RWPE2 (cell line): ENCODE measurements at regions not wholly inside any gene's neighbourhood (a gene's known extent, or its start where the extent isn't known, plus 50 kb on each side); places are given as distances from the start of the nearest gene placed in this dataset.

Experiments
- ATAC-seq: fragments of 200-7000 bp; cut with Tn5 transposase; 3 replicates; pipeline ENCODE4 v1.9.1; 2021; ENCODE audit warnings: low read depth
- DNase-seq: peaks from one replicate; pipeline ENCODE4 v3.0.0-alpha.2; 2020; ENCODE audit warnings: low spot score
- H3K27ac ChIP-seq: fragments of 450-650 bp; 2 replicates; pipeline ENCODE4 v1.5.1; 2017; ENCODE audit warnings: mild to moderate bottlenecking; ENCODE audit not compliant: poor library complexity, severe bottlenecking
- H3K27me3 ChIP-seq: fragments of 250-450 bp; sonication (Bioruptor Pico); 2 replicates; pipeline ENCODE4 v1.5.1; 2021; ENCODE audit warnings: mild to moderate bottlenecking, moderate library complexity; ENCODE audit not compliant: insufficient read depth, poor library complexity, severe bottlenecking
- H3K36me3 ChIP-seq: fragments of 250-450 bp; sonication (Bioruptor Pico); 2 replicates; pipeline ENCODE4 v1.5.1; 2020; ENCODE audit warnings: low read depth, mild to moderate bottlenecking, moderate library complexity
- H3K4me1 ChIP-seq: fragments of 250-450 bp; sonication (Bioruptor Pico); 2 replicates; pipeline ENCODE4 v1.5.1; 2021; ENCODE audit warnings: mild to moderate bottlenecking, moderate library complexity; ENCODE audit not compliant: insufficient read depth, poor library complexity, severe bottlenecking
- H3K4me3 ChIP-seq: fragments of 250-450 bp; sonication (Bioruptor Pico); 2 replicates; pipeline ENCODE4 v1.5.1; 2021; ENCODE audit warnings: mild to moderate bottlenecking, moderate library complexity; ENCODE audit not compliant: severe bottlenecking
- H3K9me3 ChIP-seq: fragments of 250-450 bp; sonication (Bioruptor Pico); 2 replicates; pipeline ENCODE4 v1.5.1; 2021; ENCODE audit warnings: mild to moderate bottlenecking, moderate library complexity; ENCODE audit not compliant: severe bottlenecking
- TF ChIP-seq, protein P1 (sequence below): fragments of 450-650 bp; IDR thresholded peaks from one replicate; pipeline ENCODE4 v1.5.1; 2017; ENCODE audit warnings: mild to moderate bottlenecking, moderate library complexity; ENCODE audit not compliant: poor library complexity, severe bottlenecking

DNA sequence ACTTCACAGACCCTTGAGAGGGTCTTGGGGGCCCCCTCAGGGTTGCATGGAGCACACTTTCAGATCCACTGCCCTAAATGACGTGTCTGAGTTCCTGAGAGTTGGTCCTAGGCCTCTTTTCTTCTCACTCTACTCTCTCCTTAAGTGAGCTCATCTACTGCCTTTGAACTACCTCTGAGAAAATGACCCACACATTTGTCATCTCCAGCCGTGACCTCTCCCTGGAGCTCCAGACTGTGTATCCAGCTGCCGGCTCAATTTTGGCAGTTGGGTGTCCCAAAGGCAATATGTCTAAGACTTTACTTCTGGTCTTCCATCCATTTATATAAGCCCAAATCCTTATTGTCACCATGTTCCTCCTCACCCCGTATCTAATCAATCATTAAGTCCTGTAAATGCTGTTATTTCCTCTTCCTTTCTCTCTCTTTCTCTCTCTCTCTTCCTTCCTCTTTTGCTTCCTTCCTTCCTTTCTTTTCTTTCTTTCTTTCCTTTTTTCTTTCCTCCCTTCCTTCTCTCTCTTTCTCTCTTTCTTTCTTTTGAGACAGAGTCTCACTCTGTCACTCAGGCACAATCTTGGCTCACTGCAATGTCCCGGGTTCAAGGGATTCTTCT lies 51.2 kb upstream of the HSPA9 start:
- no peaks in the 10 kb centered on the region for H3K36me3 ChIP-seq
- no peak overlapping the region for H3K27ac ChIP-seq
- no peaks in the 10 kb centered on the region for H3K9me3 ChIP-seq
- TF ChIP-seq, protein P1, sequence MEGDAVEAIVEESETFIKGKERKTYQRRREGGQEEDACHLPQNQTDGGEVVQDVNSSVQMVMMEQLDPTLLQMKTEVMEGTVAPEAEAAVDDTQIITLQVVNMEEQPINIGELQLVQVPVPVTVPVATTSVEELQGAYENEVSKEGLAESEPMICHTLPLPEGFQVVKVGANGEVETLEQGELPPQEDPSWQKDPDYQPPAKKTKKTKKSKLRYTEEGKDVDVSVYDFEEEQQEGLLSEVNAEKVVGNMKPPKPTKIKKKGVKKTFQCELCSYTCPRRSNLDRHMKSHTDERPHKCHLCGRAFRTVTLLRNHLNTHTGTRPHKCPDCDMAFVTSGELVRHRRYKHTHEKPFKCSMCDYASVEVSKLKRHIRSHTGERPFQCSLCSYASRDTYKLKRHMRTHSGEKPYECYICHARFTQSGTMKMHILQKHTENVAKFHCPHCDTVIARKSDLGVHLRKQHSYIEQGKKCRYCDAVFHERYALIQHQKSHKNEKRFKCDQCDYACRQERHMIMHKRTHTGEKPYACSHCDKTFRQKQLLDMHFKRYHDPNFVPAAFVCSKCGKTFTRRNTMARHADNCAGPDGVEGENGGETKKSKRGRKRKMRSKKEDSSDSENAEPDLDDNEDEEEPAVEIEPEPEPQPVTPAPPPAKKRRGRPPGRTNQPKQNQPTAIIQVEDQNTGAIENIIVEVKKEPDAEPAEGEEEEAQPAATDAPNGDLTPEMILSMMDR, result no peak
- ATAC-seq (no peak), DNase-seq (no peak)
- H3K27me3 ChIP-seq, result no peaks in the 10 kb centered on the region
- H3K4me1 ChIP-seq, result no peaks in the 10 kb centered on the region
- H3K4me3 ChIP-seq, result no peak overlapping the region

DNA sequence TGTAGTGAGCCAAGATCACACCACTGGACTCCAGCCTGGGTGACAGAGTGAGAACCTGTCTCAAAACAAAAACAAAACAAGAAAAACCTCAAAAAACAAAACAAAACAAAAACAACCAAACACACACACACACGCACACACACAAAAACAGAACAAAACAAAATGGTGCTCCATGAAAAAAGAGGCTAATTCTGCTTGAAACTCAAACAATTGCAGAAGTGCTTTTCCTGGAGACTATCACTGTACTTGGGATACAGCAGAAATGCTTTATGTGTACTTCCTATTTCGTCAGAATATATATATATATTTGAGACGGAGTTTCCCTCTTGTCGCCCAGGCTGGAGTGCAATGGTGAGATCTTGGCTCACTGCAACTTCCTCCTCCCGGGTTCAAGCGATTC lies 49.9 kb upstream of the HSPA9 start:
- Histone ChIP-seq H3K4me3 (no peak overlapping the region), H3K36me3 (no peaks in the 10 kb centered on the region), H3K27ac (no peak overlapping the region), H3K9me3 (no peaks in the 10 kb centered on the region), H3K27me3 (no peaks in the 10 kb centered on the region), H3K4me1 (no peaks in the 10 kb centered on the region)
- ATAC-seq, result no peak
- no peak for DNase-seq
- TF ChIP-seq, protein P1, result no peak
